ENCODE measurements at regions not wholly inside any gene's neighbourhood (a gene's known extent, or its start where the extent isn't known, plus 50 kb on each side); places are given as distances from the start of the nearest gene placed in this dataset.

DNA sequence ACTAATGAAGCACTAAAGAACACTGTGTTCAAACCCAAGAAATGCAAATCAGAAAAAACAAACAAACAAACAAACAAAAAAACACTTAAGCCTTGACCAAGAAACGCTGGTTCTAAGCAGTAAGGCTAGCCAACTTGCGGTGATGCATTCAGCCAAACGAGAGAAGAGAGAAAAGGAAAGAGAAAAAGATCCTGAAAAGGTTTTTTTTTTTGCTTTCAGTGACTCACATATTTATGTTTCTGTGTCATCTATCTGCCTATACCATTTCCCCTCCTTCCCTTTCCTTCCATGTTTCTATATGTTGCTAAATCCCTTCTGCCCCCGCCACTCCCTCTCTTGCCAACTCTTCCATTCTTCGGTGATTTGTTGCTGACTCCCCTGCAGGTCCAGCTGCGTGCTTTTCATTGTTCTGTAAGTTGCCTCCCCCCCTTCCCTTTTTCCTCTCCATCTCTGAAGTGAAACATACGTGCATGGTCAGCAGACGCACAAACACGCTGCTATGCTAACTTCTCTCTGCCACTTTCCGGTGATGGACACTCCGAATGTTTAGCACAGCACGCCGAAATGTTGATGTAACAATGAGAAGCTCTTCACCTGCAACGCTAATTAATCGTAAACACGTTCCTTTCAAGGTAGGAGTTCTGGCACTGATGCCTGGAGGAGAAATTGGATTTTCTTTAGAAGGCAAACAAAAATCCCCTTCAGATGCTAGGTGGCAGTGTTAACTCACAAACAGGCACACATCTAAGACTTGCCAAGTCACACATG lies 154.4 kb downstream of the TUSC7 start:
- H3K79me2 ChIP-seq (ENCODE audit: insufficient read depth, low read depth): no peaks in the 10 kb centered on the region
- no peaks in the 10 kb centered on the region for H3K27me3 ChIP-seq (ENCODE audit: insufficient read depth, low read depth)
- no peaks in the 10 kb centered on the region for H3K4me1 ChIP-seq (ENCODE audit: low read depth, poor library complexity, severe bottlenecking)
- TF ChIP-seq, protein P1, sequence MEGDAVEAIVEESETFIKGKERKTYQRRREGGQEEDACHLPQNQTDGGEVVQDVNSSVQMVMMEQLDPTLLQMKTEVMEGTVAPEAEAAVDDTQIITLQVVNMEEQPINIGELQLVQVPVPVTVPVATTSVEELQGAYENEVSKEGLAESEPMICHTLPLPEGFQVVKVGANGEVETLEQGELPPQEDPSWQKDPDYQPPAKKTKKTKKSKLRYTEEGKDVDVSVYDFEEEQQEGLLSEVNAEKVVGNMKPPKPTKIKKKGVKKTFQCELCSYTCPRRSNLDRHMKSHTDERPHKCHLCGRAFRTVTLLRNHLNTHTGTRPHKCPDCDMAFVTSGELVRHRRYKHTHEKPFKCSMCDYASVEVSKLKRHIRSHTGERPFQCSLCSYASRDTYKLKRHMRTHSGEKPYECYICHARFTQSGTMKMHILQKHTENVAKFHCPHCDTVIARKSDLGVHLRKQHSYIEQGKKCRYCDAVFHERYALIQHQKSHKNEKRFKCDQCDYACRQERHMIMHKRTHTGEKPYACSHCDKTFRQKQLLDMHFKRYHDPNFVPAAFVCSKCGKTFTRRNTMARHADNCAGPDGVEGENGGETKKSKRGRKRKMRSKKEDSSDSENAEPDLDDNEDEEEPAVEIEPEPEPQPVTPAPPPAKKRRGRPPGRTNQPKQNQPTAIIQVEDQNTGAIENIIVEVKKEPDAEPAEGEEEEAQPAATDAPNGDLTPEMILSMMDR (conservative IDR thresholded peaks at IDR 0.05; ENCODE audit: low read depth, low read length): peak; percentile 42; the same call in 1 of the 2 replicates
- H2AFZ ChIP-seq (ENCODE audit: low read depth): no peak overlapping the region
- no peaks in the 10 kb centered on the region for H3K36me3 ChIP-seq (ENCODE audit: insufficient read depth)
- H3K4me2 ChIP-seq: no peak overlapping the region
- H3K4me3 ChIP-seq (IDR thresholded peaks at IDR 0.05; ENCODE audit: insufficient read depth, low read depth, low read length): no peak overlapping the region
- H4K20me1 ChIP-seq (ENCODE audit: insufficient read depth): no peaks in the 10 kb centered on the region
- H3K9ac ChIP-seq: no peak overlapping the region
- H3K27ac ChIP-seq: no peak overlapping the region

DNA sequence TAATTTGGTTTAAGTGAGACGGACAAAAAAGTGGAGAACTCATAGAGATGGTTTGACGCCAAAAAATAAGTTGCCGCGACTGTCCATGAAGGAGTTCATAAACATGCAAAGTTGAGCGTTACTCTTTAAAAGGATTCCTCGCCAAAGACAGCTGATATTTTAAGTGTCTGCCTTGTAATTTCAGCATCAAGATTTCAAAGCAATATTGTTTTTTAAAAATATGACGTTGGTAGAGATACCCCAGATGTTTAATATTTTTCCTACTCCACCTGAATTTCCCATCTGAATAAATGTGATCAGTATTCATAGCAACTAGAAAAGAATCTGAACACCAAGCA lies 155.0 kb downstream of the TUSC7 start:
- no peaks in the 10 kb centered on the region for H3K27me3 ChIP-seq (ENCODE audit: insufficient read depth, low read depth)
- H4K20me1 ChIP-seq (ENCODE audit: insufficient read depth): no peaks in the 10 kb centered on the region
- no peaks in the 10 kb centered on the region for H3K79me2 ChIP-seq (ENCODE audit: insufficient read depth, low read depth)
- no peak overlapping the region for H3K4me2 ChIP-seq
- TF ChIP-seq, protein P1 (conservative IDR thresholded peaks at IDR 0.05; ENCODE audit: low read depth, low read length): no peak
- H3K27ac ChIP-seq: no peak overlapping the region
- H3K4me1 ChIP-seq (ENCODE audit: low read depth, poor library complexity, severe bottlenecking): no peaks in the 10 kb centered on the region
- no peaks in the 10 kb centered on the region for H3K36me3 ChIP-seq (ENCODE audit: insufficient read depth)
- H3K9ac ChIP-seq: no peak overlapping the region
- no peak overlapping the region for H3K4me3 ChIP-seq (IDR thresholded peaks at IDR 0.05; ENCODE audit: insufficient read depth, low read depth, low read length)
- no peak overlapping the region for H2AFZ ChIP-seq (ENCODE audit: low read depth)

DNA sequence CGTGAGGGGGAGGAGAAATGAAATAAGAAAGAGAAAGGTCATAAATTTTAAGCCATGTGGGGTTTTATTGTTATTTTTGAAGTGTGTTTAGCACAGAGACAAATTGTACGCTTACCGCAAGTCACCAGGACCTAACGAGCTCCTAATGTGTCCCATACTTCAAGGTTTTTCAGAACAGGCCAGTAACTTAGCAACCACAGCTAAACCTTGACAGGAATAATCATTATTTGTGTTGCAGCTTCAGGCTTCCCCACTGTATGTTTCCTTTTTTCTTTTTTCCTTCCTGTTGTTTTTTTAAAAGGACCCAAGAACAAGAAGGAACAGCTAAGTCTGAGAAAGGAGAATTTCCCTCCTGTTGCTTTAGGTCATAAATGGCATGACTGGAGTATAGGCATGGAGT lies 160.8 kb downstream of the TUSC7 start:
- no peak overlapping the region for H3K27ac ChIP-seq
- H3K79me2 ChIP-seq (ENCODE audit: insufficient read depth, low read depth): no peaks in the 10 kb centered on the region
- no peak overlapping the region for H3K4me3 ChIP-seq (IDR thresholded peaks at IDR 0.05; ENCODE audit: insufficient read depth, low read depth, low read length)
- H3K4me1 ChIP-seq (ENCODE audit: low read depth, poor library complexity, severe bottlenecking): no peaks in the 10 kb centered on the region
- no peak overlapping the region for H3K4me2 ChIP-seq
- no peak overlapping the region for H2AFZ ChIP-seq (ENCODE audit: low read depth)
- H3K36me3 ChIP-seq (ENCODE audit: insufficient read depth): no peaks in the 10 kb centered on the region
- TF ChIP-seq, protein P1 (conservative IDR thresholded peaks at IDR 0.05; ENCODE audit: low read depth, low read length): no peak
- no peaks in the 10 kb centered on the region for H3K27me3 ChIP-seq (ENCODE audit: insufficient read depth, low read depth)
- no peak overlapping the region for H3K9ac ChIP-seq
- H4K20me1 ChIP-seq (ENCODE audit: insufficient read depth): no peaks in the 10 kb centered on the region

DNA sequence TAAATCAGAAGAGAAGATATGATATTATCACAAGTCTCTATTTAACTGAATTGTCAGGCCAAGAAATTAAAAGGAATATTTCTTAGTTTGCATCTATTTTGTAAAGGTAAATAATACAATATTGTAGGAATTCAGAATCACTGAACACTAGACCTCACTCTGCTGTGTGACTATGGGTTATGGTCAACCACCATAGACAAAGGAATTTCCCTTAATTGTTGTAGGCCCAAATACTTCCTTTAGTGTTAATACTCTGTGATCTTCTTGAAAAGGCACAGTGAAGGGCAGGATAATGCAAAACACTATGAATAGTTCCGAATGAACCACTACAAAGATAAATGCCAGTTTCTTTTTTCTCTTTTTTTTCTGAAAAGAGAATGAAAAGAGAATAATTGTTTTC lies 162.3 kb downstream of the TUSC7 start:
- Histone ChIP-seq H3K4me3 (IDR thresholded peaks at IDR 0.05; ENCODE audit: insufficient read depth, low read depth, low read length) (no peak overlapping the region), H3K27ac (no peak overlapping the region), H3K79me2 (ENCODE audit: insufficient read depth, low read depth) (no peaks in the 10 kb centered on the region), H2AFZ (ENCODE audit: low read depth) (no peak overlapping the region), H3K9ac (no peak overlapping the region), H3K36me3 (ENCODE audit: insufficient read depth) (no peaks in the 10 kb centered on the region), H3K4me2 (no peak overlapping the region), H3K27me3 (ENCODE audit: insufficient read depth, low read depth) (no peaks in the 10 kb centered on the region), H4K20me1 (ENCODE audit: insufficient read depth) (no peaks in the 10 kb centered on the region), H3K4me1 (ENCODE audit: low read depth, poor library complexity, severe bottlenecking) (no peaks in the 10 kb centered on the region)
- TF ChIP-seq, protein P1 (conservative IDR thresholded peaks at IDR 0.05; ENCODE audit: low read depth, low read length): no peak

All from KMS-11 (cell line).